GM18907 (cell line): ENCODE measurements at regions not wholly inside any gene's neighbourhood (a gene's known extent, or its start where the extent isn't known, plus 50 kb on each side); places are given as distances from the start of the nearest gene placed in this dataset.
"Not testable (repeated sequence)": the region's sequence is repeated elsewhere in the genome, so short reads cannot be mapped to it uniquely, and the experiment has no call there.

Experiments used
- ATAC-seq: cut with Tn5 transposase; IDR thresholded peaks from one replicate; pipeline ENCODE4 v1.9.1; 2021; ENCODE audit warnings: mild to moderate bottlenecking, moderate library complexity; ENCODE audit not compliant: unreplicated experiment

DNA sequence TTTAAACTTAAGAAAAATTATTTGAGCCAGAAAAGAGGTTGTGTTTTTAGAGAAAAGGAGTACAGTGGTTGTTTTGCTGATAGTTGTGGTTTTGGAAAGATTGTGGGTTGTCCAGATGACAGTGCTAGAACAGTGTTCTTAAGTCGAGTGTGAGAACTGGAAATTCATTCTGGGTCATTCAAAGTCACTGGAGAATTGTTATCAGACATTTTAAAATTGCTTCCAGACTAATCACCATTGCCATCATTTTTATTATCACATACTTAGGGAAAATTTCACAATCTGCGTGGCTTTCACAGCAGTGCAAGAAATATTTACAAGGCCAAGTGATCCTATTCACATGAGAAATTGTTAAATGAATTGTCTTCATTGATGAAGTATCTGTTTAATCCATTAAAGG is 242.2 kb upstream of the DDI1 start:
- no peak for ATAC-seq

DNA sequence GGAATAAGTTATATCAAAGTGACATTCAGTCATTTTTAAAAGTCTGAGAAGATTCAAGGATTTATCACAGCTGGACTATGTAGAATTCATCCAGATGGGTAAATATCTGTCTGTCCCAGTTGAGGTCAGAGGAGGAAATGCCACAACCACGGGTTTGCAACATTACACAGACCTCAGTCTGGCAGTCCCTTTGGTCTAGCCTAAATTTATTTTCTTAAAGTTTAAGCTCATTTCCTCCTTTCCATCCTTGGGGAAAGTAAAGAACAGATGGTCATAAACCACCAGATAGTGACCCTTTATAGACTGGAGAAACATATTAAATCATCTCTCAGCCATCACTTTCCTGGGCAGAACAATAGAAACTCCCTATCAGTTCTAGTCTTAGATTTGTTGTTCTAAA is 238.4 kb upstream of the DDI1 start:
- no peak for ATAC-seq

DNA sequence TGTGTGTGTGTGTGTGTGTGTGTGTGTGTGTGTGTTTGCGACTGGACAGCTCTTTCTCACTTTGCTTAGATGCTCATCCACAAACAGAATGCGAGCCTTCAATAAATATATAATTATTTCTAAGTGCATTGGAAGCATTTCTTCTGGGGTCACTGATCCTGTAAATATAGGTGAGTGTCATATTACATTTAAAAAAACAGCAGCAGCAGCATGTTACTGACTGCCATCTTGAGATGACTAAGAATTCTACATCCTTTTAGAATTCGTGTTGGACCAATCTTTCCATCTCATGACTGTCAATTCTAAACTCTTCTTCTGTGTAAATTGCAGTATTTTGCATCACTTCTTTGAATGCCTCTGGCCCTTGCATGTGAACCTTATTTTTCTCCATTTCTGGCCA is 238.0 kb upstream of the DDI1 start:
- ATAC-seq, result no peak

DNA sequence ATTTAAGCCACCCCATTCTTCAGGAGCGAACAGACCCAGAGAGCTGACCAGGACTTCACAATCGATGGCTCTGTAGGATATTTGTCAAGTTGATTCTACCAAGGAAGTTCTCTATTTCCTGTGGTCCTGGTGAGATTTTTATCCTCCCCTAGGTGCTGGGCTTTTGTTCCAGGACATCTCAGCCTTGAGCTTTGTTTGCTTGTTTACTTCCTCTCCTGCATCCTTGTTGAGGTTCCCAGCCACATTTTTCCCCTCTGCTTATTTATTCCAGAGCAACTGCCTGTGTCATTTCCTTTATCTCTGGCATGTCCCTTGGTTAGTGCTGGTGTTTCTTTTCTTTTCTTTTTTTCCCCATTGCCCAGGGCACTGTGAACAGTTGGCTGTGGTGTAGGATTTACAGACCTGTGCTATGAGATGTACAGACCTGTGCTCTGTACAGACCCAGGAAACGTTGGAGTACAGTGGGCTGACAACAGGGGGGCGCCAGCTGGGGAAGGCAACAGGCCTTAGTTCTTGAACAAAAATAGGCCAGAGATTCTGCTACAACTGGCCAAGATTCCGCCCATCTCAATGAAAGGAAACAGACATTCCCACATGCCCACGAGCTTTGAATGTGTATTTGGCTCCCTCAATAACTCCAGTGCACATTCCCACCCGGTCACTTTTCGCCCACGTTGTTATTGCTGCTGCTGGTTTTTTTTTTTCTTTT is 235.9 kb upstream of the DDI1 start:
- ATAC-seq, result no peak

DNA sequence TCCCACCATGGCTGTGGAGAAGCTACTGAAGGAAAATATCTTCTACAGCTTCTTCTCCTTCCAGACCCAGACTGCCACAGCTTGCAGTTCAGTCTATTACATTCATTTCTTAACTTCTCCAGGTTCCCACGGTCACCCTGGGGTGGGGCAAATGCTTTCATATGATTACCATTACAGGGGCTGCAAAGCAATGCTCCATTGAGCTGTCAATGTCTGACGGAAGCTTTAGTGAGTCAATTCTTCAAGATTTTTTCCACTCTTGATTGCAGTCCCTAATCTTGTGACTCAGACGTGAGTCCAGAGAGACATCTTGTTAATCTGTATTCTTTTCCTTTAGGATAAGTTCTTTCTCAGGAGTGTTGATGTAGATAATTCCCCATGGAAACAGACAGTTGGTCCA is 233.4 kb upstream of the DDI1 start:
- ATAC-seq, result no peak

DNA sequence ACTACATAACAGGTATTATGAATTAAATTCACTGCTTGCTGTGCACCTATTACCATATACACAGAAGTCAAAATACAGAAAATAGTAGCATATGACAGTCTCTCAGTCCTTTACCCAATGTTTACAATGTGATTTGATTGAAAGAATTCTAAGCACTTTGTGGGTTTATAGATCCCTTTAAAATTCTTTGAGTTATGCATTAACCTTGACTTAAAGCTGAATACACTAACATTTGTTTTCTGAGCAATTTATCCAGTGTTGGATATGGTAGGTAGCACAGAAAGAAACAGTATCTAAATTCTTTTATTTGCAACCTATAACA is 230.8 kb upstream of the DDI1 start:
- no peak for ATAC-seq

DNA sequence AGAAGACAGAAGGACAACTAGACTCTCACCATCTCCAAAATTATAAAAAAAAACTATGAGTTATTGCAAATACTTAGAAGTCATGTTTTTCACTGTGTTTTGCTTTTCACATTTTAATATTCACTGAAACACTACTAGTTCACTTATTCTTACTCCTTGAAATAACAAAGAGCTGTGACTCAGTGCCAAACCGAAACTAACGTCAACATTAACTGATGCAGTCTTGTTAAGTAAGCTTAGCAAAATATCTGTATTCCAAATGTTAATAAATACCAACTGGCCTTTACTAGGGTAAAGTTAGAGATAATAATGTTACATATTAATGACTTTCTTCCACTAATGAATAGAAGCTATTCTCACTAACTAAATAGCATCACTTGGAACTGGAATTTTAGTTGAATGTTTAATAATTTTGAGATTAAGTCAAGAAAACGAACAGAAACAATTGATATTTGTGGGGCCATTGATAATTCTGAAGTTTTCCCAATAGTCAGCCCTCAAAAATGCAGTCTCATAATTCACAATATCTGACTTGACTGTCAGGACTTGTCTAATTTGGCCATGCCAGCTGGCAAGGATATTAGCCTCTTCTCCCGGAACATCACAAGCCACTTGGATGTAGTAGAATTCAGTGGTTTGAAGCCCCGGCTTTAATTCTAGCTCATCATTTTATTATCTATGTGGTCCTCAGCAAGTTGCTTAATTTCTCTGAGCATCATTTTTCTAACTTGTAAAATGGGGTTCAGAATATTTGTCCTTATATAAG is 230.1 kb upstream of the DDI1 start:
- ATAC-seq, result peak; percentile 74

DNA sequence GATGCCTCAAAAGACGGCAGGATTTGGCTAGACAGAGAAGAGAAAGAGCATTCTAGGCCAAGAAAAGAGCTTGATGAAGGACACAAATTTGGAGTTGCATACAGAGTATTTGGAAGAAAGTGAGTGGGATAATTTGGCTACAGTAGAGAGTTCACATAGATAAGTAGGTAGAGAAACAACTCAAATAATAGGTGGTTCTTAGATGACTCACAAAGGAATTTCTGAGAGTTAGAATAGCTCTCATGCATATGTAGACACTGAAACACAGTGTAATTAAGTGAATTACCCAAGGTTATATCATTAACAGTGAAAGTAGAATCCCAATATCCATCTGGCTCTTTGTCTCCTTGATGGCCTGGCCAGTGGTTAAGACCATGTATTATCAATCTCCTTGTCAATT is 228.6 kb upstream of the DDI1 start:
- no peak for ATAC-seq

DNA sequence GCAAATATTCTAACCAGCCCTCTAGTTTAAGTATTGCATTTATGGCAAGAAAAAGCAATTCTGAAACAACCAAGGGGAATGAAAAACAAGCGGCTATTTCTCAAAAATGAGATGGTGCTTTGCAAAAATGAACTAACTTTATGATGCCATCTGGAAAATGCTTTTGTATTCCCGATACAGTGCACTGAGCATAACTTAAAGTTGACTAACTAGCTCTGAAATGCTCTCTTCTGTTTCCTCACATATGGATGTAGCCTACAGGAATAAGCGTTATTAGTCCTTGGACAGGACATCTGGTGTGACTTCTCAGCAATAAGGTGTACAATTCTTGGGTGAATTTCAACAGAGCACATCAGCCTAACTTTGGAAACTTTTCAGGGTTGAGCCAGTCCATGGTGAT is 228.2 kb upstream of the DDI1 start:
- no peak for ATAC-seq

DNA sequence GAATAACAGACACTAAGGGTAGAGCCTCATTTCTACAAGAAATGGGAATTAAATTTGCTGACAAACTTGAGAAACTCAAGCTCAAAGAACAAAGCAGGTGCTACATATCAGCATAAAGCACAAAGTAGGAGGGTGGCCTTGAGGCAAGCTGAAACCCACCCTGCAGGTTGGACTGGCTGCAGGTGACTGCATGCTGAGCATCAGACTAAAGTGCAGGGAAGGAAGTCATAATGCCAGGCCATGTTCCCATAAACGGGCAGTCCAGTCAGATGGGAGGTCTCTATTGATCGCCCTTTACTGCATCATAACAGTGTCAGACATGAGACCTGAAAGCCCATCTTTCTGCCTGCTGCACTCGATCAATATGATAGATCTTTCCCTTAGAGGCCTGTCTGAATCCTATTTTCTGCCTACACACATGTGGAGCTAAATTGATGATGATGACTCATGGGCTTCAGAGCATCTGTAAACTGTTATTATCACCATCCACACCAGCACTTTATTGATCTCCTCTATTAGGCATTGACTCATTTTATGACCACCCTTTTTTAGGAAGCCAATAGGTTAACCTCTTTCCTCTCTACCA is 224.5 kb upstream of the DDI1 start:
- ATAC-seq, result no peak

DNA sequence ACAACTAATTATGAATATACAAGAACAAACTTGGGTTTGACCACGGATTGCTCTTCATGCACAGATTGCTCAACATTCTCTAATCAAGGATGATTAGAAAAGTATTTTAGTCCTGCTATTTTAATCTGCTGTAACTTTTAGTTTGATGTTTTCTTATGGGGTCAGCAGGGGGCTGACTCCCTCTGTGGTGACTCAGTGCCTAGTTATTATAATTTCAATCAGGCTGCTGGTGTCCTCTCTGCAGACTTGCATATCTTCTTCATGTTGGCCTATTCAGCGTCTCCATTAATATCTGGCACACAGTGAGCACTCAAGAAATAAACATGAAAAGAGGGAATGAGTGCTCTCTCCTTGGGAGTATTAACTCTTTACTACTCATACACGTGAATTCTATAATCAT is 223.8 kb upstream of the DDI1 start:
- no peak for ATAC-seq

DNA sequence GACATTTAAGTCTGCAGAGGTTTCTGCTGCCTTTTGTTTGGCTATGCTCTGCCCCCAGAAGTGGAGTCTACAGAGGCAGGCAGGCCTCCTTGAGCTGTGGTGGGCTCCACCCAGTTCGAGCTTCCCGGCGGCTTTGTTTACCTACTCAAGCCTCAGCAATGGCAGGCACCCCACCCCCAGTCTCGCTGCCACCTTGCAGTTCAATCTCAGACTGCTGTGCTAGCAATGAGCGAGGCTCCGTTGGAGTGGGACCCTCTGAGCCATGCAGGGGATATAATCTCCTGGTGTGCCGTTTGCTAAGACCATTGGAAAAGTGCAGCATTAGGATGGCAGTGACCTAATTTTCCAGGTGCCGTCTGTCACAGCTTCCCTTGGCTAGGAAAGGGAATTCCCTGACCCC is 216.1 kb upstream of the DDI1 start:
- not testable (repeated sequence) for ATAC-seq

DNA sequence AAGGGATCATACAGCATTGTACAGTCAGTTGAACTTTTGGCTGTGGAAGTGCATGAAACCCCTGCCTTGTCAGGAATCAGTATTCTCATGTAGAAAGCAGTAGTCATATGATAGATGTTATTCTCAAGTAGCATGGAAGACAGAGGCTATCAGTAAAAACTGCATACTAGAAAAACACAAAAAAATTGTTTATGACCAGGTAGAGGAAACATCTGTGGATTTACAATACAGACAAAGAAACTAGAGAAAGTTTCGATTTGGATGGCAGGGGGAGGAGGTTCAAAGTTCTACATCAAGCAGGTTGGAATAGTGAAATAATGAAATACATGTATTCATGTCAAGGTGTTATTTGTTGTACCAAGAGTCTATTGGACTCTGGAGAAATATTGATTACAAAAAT is 212.3 kb upstream of the DDI1 start:
- ATAC-seq, result no peak

DNA sequence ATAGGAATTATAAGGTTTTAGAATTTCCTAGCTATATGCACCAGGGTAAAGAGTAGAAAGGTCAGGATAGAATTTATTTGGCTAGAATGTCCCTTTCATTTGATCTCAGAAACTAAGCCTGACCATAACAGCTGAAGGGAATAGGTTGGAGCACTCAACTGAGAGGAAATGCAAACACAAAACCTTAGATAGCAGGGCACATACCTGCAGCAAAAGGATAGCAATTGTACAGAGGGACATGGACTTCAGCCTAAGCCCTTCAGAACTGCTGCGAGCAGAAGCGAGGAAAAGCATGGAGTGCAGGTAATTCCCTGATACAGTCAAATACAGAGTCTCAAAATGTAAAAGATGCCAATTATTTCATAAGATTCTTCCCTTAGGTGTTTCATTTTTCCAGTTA is 211.0 kb upstream of the DDI1 start:
- ATAC-seq, result no peak

DNA sequence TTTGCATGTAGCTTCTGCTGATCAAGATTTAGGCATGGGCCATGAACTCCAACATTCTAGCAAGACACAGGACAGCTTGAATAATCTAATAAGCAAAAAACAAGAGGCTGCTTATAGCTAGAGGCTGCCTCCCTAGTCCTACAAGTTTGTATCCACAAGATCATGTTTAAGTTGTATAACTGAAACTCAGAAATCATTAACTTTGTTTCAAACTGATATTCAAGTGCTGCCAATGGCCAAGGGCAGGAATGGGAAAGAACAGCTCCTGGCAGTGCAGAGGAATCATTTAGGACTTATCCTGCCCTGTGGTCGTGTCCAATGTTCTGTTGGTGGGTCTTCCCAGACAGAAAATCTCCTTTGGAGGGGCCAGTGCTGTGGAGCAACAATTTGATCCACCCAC is 209.6 kb upstream of the DDI1 start:
- no peak for ATAC-seq

DNA sequence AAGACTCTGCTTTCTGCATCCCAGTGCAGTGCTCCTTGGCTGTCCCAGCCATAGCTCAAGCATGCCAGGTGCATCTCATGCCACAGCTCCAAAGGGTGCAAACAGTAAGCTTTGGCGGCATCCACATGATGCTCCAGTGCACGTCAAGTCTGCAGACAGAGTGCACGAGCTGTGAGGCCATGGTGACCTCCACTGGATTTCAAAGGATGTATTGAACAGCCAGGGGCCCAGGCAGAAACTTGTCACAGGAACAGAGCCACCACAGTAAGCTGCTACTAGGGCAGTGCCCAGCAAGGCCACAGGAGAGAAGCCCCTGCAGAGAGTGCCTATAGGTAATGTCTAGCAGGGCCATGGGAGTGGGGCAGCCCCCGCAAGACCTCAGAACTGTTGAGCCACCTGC is 206.8 kb upstream of the DDI1 start:
- ATAC-seq, result no peak

DNA sequence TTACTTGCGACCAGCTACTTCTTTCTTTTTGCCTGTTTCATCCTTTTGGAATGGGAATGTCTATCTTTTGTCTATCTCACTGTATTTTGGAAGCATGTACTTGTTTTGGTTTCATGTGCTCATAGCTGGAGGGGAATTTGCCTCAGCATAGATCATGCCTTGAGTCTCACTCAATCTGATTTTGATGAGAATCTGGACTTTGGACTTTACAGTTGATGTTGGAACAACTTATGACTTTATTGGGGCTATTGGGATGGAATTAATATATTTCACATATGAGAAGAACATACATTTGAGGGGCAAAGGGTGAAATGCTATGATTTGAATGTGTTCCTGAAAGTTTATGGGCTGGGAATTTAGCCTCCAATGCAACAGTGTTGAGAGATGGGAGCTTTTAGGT is 206.2 kb upstream of the DDI1 start:
- no peak for ATAC-seq

DNA sequence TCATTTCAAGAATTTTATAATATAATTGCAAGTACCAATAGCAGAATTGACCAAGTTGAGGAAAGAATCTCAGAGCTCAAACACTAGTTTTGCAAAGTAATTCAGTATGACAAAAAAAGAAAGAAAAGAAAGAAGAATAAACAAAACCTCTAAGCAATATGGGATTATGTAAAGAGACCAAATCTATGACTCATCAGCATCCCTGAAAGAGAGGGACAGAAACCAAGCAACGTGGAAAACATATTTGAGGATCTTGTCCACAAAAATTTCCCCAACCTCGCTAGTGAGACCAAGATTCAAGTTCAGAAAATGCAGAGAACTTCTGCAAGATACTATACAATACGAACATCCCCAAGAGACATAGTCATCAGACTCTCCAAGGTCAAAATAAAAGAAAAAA is 203.7 kb upstream of the DDI1 start:
- ATAC-seq, result no peak

DNA sequence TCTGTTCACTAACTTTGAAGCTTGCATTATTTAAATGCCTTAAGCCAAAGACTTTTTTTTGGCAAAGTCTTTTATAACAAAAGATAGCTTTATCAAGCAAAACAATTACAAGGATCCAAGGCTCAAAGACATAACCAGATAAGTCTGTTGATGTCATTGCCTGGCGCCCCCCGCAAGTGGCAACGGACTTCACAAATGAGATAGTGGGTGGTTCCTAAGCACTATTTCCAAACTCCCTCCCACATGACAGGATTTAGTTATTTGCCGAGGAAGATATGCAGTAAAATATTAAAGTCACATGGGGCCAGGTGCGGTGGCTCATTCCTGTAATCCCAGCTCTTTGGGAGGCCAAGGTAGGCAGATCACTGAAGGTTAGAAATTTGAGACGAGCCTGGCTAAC is 194.2 kb upstream of the DDI1 start:
- no peak for ATAC-seq

DNA sequence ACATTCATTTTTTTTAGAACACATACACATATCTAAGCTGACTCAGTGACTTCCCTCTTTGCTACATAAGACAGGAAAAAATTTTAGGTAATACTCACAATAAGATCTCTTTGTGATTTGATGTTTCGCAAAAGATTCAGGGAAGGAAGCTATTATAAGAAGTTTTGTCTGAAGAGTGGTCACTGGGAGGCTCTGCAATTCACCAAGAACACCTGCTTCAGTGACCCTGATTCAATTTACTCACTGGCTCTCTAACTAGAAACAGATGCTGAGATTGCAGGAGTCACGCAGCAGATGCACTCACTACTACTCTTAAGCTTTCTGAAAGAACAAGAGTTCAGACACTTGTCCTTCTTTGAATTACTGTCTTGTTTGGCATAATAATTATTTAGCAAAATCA is 193.6 kb upstream of the DDI1 start:
- ATAC-seq, result no peak

DNA sequence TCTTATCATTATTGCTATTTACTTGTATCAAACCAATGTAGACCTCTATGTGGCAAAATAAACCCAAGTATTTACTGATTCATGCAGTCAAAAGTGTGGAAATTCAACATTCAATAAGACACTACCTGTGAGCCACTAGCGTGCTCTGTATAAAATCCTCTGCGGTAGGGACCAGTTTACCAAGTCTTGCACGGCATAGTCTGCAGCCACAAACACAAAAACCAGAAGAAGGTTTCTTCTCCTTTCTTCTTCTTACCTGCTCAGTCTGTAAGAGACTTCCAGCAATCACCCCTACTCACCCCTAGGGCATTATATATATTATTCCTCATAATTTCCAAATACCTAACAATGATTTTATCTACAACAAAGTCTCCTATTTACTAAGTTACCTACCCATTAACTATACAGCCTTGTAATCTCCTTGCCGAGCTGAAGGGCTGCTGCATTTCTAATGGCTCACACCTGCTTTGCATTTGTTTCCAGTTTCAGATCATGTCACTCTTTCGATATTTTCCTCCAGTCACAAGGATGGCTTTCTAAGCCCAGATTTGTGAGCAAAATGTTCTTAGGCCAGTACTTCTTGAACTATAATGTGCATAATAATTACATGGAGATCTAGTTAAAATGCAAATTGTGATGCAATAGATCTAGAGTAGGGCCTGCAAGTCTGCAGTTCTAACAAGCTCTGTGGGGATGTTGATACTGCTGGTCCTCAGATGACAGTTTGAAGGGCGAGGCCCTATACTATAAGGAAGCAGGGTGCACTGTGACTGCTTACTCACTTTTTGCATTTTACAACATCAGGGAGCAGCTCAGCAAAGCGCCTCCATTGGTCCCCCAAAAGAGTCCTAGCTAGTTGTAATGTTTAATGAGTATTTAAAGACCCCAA is 191.9 kb upstream of the DDI1 start:
- ATAC-seq, result peak; percentile 98

DNA sequence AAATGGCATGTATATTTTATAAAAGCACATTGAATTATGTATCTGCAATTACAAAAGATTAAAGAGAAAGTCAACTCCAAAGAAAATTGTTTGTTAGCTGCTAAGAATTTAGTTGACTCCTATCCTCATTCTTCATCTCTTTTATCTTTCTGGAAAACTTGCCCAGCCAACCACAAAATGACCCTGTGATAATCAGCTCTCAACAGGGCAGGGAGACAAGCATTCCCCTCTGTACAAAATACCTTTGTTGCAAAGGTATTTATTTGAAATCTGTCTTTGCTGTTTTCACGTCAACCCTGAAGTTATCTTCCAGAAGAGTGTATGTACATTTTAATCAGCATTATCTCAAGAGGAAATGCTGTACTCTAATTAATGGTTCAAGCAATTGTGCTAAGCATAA is 191.1 kb upstream of the DDI1 start:
- no peak for ATAC-seq
